GM19455 (cell line): ENCODE measurements at regions not wholly inside any gene's neighbourhood (a gene's known extent, or its start where the extent isn't known, plus 50 kb on each side); places are given as distances from the start of the nearest gene placed in this dataset.

Experiments used
- ATAC-seq: cut with Tn5 transposase; IDR thresholded peaks from one replicate; pipeline ENCODE4 v1.9.1; 2021; ENCODE audit not compliant: unreplicated experiment

DNA sequence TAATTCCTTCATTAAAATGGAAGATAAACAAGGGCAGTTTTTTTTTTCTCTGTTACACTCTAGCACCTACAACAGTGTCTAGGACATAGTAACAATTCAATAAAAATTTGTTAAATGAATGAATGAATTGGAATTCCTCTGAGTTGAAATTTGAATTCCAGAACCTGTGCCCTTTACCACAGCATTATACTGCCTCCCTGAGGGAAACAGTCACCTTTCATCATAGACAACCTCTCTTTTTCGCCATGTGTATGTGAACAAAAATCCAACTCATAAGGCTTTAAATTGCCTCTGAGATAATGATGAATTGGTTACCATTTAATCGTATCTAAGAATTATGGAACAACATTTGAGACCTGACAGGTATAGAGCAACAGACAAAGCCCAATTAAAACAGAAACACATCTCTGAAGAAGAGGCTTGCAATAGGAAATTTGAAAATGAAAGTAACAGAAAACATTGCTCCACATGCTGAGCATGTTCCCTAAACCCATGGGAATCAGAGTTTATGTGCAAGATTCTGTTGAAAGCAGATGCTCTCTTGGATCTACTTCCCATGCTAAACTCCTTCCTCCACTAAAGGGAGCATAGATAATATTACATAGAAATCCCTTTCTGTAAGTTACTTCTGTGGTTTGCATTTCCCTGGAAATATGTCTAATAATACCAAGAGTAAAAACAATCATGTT is 657.8 kb downstream of the GALC start:
- no peak for ATAC-seq

DNA sequence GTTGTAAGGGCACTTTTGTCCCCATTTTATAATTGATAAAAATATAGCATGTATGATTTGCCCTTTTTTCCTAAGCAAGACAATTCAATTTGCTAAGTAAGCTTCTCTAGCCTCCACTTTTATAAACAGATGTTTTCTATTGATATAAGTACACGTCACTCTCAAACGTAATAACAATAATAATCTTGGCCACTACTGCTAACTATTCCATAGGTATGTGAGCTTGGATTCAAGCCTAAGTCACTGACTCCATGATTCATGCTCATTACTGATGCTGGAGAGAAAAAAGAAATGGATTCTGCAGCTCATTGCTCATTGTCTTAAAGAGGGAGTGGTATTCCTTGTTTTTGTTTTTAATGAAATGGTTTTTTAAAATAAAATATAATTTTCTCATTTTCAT is 661.0 kb downstream of the GALC start:
- no peak for ATAC-seq

DNA sequence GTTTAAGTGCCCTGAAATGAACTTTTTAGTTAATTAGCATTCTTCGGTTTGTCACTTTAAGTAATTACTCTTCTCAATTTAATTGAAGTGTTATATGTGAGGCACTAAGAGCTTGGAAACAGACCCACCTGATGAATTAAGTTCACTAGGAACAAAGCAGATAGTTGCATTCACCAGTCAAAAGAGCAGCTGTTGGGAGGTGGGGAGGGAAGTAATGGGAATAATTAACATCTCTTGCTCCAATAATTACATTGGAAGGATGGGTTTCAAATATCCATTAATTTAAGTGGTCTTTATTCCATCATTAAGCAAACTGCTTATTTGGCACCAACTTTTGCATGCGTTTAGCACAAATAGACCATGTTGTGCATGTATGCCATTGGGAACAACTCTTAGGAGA is 667.2 kb downstream of the GALC start:
- ATAC-seq = no peak

DNA sequence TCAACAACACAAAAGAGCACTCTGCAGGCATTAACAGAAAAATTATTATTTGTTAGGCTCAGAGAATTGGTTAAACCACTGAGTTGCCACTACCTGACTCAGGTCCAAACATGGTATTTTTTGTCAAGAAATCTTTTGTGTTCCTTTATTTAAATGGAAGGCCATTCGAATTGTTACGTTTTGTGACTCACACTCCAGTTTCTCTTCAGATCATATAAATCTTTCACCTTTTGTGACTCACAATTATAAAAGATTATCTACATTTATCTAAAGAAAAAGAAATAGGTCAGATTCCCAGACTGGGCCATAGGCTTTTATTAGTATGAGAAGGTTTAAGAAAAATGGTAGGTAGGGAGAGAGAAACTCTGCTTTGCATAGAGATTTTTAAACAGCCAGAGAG is 669.8 kb downstream of the GALC start:
- no peak for ATAC-seq

- no peak for ATAC-seq
Measured at GRCh38 chr14:87321548-87321947, 671.4 kb downstream of the GALC start.

GRCh38 chr14:87312894-87313205 is 680.1 kb downstream of the GALC start:
- ATAC-seq = no peak

DNA sequence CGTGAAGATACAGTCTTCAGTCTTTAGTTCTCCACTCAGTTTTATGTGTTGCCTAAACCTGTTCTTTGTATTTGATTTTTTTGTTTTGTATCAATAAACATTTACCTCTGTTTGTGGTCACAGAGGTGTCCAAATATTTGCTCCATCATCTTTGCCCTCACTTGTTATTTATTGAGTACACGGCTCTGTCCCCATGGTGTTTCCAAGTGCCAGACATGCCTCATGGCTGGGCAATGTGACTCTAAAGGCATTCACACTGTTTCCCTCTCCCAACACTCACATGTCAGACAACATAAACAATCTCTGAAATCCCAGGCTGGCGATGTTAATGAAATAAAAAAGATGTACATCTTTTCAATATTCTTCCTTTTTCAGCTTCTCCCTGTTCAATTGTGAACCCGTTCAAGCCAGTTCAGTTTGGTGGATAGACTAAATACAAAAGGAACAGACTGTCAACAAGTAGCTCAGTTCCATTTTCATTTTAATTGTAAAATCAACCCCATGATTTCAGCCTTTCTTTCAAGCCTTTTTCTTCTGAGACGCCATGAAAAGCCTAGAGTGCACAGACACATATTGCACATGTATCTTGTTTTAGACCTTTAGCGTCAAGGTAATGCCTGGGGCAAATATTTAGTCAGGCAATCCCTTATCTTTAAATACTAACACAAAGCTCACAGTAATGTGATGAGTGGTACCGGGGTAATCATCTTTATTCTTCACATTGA is 680.7 kb downstream of the GALC start:
- no peak for ATAC-seq

DNA sequence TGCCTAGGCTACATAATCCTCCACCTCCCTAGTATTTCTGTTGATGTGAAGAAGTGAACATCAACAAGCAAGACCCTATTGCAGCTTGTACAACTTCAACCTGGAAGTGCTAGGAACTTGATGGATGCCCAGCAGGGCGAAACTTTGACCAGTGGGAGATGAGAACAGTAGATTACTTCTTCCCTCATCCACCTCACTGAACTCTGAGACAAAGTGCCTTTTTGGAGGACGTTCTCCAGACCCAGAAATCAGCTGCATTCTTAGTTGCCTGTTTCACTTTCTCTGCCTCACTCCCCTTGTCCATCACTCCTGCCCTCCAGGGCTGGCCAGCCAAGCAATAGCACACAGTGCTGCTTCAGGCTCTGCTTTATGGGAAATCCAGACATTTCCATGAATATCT is 683.4 kb downstream of the GALC start:
- ATAC-seq = no peak

DNA sequence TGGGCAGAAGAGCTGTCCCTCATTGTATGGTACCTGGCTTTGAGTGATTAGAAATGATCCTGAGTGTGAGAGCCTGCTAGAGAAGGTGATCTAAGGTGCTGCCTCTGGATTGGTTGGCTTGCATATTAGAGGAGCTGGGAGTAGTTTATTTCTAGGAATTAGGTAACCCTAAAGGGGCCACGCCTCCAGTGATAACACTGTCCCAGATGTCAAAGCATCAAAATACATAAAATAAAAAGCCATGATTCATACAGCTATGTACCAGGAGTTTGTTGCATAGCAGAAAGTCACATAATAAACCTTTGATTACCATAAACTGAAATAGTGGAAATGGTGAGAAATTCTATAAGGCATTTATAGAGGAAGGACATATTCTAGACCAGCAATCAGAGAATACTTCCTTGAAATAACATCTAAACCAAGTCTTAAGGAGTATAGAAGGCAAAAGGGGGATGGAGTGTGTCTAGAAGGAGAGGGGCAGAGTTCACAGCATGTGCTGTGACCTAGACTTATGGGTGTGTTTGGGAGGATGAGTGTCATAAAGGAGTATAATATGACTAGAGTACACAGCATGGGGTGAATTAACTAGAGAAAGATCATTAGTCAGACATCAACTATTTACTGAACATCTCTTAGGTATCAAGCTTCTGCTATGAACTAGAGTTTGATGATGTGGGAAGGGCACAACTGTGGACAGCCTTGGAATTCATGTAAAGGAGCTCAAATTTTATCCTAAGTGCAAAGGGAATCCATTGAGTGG is 686.4 kb downstream of the GALC start:
- ATAC-seq = no peak

DNA sequence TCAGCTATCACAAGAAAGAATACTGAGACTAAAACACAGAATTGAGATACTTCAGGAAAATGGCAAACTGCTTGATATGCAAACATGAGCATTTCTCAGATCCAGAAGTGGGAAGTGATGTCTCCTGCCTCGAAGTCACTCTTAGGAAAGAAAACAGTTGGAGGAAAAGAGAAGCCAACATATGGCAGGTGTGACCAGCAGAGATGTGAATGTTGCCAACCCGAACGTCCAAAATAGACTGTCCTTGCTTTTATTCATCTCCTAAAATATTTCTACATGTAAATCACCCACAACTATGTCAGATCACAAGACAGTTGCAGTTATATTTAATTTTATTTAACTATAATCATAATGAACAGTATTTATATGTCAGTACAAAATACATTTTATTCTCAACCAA is 687.6 kb downstream of the GALC start:
- ATAC-seq = no peak

GRCh38 chr14:87304404-87304803 is 688.6 kb downstream of the GALC start:
- ATAC-seq = no peak

- no peak for ATAC-seq
Measured at GRCh38 chr14:87286826-87287225, 706.2 kb downstream of the GALC start.

DNA sequence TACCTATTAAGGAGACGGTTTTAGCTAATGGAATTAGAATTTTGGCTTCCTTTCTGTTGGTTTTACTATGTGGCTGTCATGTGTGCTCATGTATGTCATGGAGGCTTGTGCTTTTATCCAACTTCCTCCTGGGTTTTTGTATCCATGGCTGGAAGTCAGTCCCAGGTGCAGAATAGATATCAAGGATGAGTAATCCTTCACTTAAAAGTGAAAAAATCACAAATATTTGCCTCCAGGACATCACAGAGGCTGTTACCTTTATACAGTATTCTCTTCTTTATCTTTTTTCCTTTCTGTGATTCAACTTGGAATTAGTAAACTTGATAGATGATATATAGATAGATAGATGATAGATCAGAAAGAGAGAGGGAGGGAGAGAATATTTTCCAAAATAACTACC is 706.8 kb downstream of the GALC start:
- no peak for ATAC-seq

DNA sequence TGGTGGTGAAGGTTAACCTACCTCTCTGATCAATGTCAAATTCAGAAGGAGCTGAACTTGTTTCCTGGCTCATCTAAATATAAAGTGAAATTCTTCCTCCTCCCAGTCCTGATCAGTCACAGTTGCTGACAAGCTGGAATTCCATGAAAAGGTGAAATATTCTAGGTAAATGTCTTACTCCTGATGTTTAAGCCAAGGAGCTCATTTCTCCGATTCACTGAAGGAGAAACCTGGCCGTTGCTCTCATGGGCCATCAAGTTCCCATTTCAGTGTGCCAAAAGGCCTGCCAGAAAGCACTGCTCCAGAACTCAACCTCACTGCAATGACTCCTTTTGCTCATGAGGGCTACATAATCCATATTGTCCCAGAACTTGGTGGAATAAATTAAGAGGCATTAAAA is 707.5 kb downstream of the GALC start:
- ATAC-seq = no peak

GRCh38 chr14:87283547-87283946 is 709.4 kb downstream of the GALC start:
- ATAC-seq = no peak

DNA sequence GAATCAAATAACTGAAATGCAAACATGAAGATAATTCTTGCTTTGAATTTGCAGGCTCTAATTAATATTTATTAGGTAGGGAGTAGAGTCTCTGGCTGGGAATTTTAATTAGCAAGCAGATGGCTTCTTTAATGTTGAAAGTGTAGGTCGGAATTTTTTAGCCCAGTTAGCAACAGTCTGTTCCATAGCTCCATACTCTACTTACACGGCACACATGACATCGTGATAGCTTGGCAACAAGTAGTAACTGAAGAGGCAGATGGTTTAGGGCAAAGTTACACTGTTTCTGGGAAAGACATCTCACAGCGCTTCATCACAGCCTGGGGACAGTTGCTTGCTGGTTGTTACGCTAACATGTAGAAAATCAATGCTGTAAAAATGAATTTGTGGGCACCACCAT is 710.7 kb downstream of the GALC start:
- no peak for ATAC-seq

GRCh38 chr14:87278415-87278814 is 714.6 kb downstream of the GALC start:
- ATAC-seq = no peak

- ATAC-seq = no peak
Measured at GRCh38 chr14:87271331-87271730, 721.7 kb downstream of the GALC start.

DNA sequence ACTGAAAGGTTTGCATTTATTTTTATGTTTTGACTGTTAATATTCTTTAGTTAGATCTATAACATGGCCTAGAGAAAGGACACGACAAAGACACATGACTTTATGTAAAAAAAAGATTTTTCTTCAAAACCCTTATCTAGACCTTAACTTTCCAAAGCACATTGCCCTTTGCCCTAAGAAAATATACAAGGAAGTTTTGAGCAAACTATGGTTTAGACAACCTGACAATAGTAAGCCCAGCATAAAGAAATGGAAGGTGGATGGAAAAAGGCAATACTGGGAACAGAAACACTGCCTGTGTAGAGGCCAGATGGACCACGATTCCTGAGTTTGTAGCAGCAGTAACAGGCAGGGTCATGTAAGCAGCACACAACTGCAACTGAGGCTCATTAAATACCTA is 724.0 kb downstream of the GALC start:
- no peak for ATAC-seq

- no peak for ATAC-seq
Measured at GRCh38 chr14:87264796-87265195, 728.2 kb downstream of the GALC start.

DNA sequence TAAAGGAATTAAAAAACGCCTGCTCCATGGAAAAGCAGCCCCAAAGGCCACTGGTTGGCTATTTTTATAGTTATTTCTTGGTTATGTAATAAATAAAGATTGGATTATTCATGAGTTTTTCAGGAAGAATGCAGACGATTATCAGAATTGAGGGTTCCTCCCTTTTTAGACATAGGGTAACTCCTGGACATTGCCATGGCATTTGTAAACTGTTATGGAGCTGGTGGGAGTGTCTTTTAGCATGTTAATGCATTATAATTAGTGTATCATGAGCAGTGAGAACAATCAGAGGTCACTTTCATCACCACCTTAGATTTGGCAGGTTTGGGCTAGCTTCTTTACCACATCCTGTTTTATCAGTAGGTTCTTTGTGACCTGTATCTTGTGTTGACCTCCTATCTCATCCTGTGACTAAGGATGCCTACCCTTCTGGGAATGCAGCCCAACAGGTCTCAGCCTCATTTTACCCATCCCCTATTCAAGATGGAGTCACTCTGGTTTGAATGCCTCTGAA is 728.7 kb downstream of the GALC start:
- no peak for ATAC-seq

GRCh38 chr14:87261621-87262020 is 731.4 kb downstream of the GALC start:
- ATAC-seq = no peak
